ENCODE measurements at regions not wholly inside any gene's neighbourhood (a gene's known extent, or its start where the extent isn't known, plus 50 kb on each side); places are given as distances from the start of the nearest gene placed in this dataset.

- no peak for TF ChIP-seq CTCF (IDR thresholded peaks at IDR 0.05; ENCODE audit: low read depth, low read length)
- TF ChIP-seq MAX (IDR thresholded peaks at IDR 0.05; ENCODE audit: low read depth, low read length), result no peak
Observed at GRCh38 chr18:59788791-59789106, 91.5 kb upstream of the CCBE1 start.

Measured in NB4 (cell line).